Mesendoderm (in vitro differentiated cells): ENCODE measurements at regions not wholly inside any gene's neighbourhood (a gene's known extent, or its start where the extent isn't known, plus 50 kb on each side); places are given as distances from the start of the nearest gene placed in this dataset.

Experiments used
- DNase-seq: peaks from one replicate; pipeline ENCODE4 v3.0.0; 2013
- H2AK5ac ChIP-seq: 2 replicates; pipeline ENCODE4 v1.6.1; 2013; ENCODE audit warnings: low read length, inconsistent platforms
- H2BK120ac ChIP-seq: 2 replicates; pipeline ENCODE4 v1.6.1; 2013; ENCODE audit warnings: low read depth, mild to moderate bottlenecking, low read length, moderate library complexity, mixed read lengths
- H2BK15ac ChIP-seq: replicated peaks from 2 replicates; pipeline ENCODE4 v1.6.1; 2013; ENCODE audit warnings: low read depth, mild to moderate bottlenecking, moderate library complexity
- H2BK5ac ChIP-seq: 2 replicates; pipeline ENCODE4 v1.6.1; 2013; ENCODE audit warnings: low read length, inconsistent platforms
- H3K18ac ChIP-seq: 2 replicates; pipeline ENCODE4 v1.6.1; 2013; ENCODE audit warnings: mild to moderate bottlenecking, low read length, mixed read lengths
- H3K23ac ChIP-seq: one replicate; pipeline ENCODE4 v1.6.1; 2013; ENCODE audit warnings: low read length
- H3K27ac ChIP-seq: 2 replicates; pipeline ENCODE4 v1.5.1; 2013; ENCODE audit warnings: low read depth, mild to moderate bottlenecking, inconsistent platforms, low read length, moderate library complexity
- H3K27me3 ChIP-seq: 2 replicates; pipeline ENCODE4 v1.6.1; 2013; ENCODE audit warnings: low read length, control low read depth, mild to moderate bottlenecking, inconsistent platforms; ENCODE audit not compliant: insufficient read depth, poor library complexity
- H3K36me3 ChIP-seq: 2 replicates; pipeline ENCODE4 v1.6.1; 2013; ENCODE audit warnings: low read length, inconsistent platforms; ENCODE audit not compliant: control insufficient read depth, insufficient read depth
- H3K4ac ChIP-seq: one replicate; pipeline ENCODE4 v1.6.1; 2013; ENCODE audit warnings: low read depth, mild to moderate bottlenecking, low read length, moderate library complexity
- H3K4me1 ChIP-seq: 2 replicates; pipeline ENCODE4 v1.6.1; 2013; ENCODE audit warnings: low read depth, low read length, inconsistent platforms; ENCODE audit not compliant: control insufficient read depth
- H3K4me2 ChIP-seq: 2 replicates; pipeline ENCODE4 v1.6.1; 2013; ENCODE audit warnings: low read length
- H3K4me3 ChIP-seq: 2 replicates; pipeline ENCODE4 v1.5.1; 2013; ENCODE audit warnings: mild to moderate bottlenecking, low read length
- H3K56ac ChIP-seq: one replicate; pipeline ENCODE4 v1.6.1; 2013; ENCODE audit warnings: low read length
- H3K79me1 ChIP-seq: 2 replicates; pipeline ENCODE4 v1.6.1; 2013; ENCODE audit warnings: low read length, inconsistent platforms
- H3K79me2 ChIP-seq: 2 replicates; pipeline ENCODE4 v1.6.1; 2013; ENCODE audit warnings: mild to moderate bottlenecking, low read length; ENCODE audit not compliant: control insufficient read depth, insufficient read depth
- H3K9ac ChIP-seq: 2 replicates; pipeline ENCODE4 v1.6.1; 2013; ENCODE audit warnings: low read length, inconsistent platforms
- H4K5ac ChIP-seq: one replicate; pipeline ENCODE4 v1.6.1; 2013; ENCODE audit warnings: low read length
- H4K8ac ChIP-seq: one replicate; pipeline ENCODE4 v1.6.1; 2013; ENCODE audit warnings: low read depth, mild to moderate bottlenecking, control low read depth, low read length, moderate library complexity
- whole genome bisulfite sequencing: extraction: QIAGEN DNeasy Blood & Tissue Kit; methylation state at CpG from one replicate; pipeline ENCODE4 v1.1.7; 2013; ENCODE audit warnings: low lambda C conversion rate, missing lambda C conversion rate; ENCODE audit not compliant: insufficient coverage; ENCODE audit errors: extremely low coverage; 5-methylcytosine and 5-hydroxymethylcytosine counted together

- H3K4me3 ChIP-seq, result no peak overlapping the region
- H3K4me2 ChIP-seq, result no peak overlapping the region
Observed at GRCh38 chr4:13903901-13904300, 276.4 kb upstream of the BOD1L1 start.

GRCh38 chr4:13905543-13905942 lies 278.0 kb upstream of the BOD1L1 start:
- Histone ChIP-seq H3K27ac (no peak overlapping the region), H3K56ac (no peak overlapping the region), H4K8ac (no peak overlapping the region), H4K5ac (no peak overlapping the region), H2BK120ac (no peak overlapping the region), H3K36me3 (no peaks in the 10 kb centered on the region), H3K4me3 (no peak overlapping the region), H3K4me1 (no peaks in the 10 kb centered on the region), H2AK5ac (no peak overlapping the region), H3K9ac (no peak overlapping the region), H3K4me2 (no peak overlapping the region), H3K18ac (no peak overlapping the region), H3K23ac (no peak overlapping the region), H3K27me3 (no peaks in the 10 kb centered on the region), H2BK15ac (no peak overlapping the region), H3K79me1 (no peaks in the 10 kb centered on the region), H3K4ac (no peak overlapping the region), H2BK5ac (no peak overlapping the region), H3K79me2 (no peaks in the 10 kb centered on the region)
- WGBS, result no CpG with 5 or more reads among the region's 5 CpGs
- DNase-seq, result no peak

More at GRCh38 chr4:13903901-13904300, 276.4 kb upstream of the BOD1L1 start:
- H2BK15ac ChIP-seq, result no peak overlapping the region
- H3K79me1 ChIP-seq, result no peaks in the 10 kb centered on the region
- H3K56ac ChIP-seq, result no peak overlapping the region
- no peak overlapping the region for H3K9ac ChIP-seq
- WGBS, result no CpG with 5 or more reads among the region's 6 CpGs
- no peak overlapping the region for H2BK5ac ChIP-seq
- DNase-seq, result no peak
- H4K8ac ChIP-seq, result no peak overlapping the region
- H2BK120ac ChIP-seq, result no peak overlapping the region
- H3K23ac ChIP-seq, result no peak overlapping the region
- no peak overlapping the region for H3K4ac ChIP-seq
- no peaks in the 10 kb centered on the region for H3K27me3 ChIP-seq
- no peaks in the 10 kb centered on the region for H3K36me3 ChIP-seq
- H3K18ac ChIP-seq, result no peak overlapping the region
- no peaks in the 10 kb centered on the region for H3K79me2 ChIP-seq
- H2AK5ac ChIP-seq, result no peak overlapping the region
- no peak overlapping the region for H4K5ac ChIP-seq
- H3K4me1 ChIP-seq, result no peaks in the 10 kb centered on the region
- H3K27ac ChIP-seq, result no peak overlapping the region

- H2BK15ac ChIP-seq, result no peak overlapping the region
- no peak overlapping the region for H2AK5ac ChIP-seq
- no peak overlapping the region for H2BK5ac ChIP-seq
- no peak overlapping the region for H3K27ac ChIP-seq
- H3K4me3 ChIP-seq, result no peak overlapping the region
- no peak overlapping the region for H4K5ac ChIP-seq
- H4K8ac ChIP-seq, result no peak overlapping the region
- H3K9ac ChIP-seq, result no peak overlapping the region
- no peak overlapping the region for H2BK120ac ChIP-seq
- no peaks in the 10 kb centered on the region for H3K27me3 ChIP-seq
- no peak overlapping the region for H3K56ac ChIP-seq
- H3K36me3 ChIP-seq, result no peaks in the 10 kb centered on the region
- no CpG with 5 or more reads among the region's 3 CpGs for WGBS
- H3K4me1 ChIP-seq, result no peaks in the 10 kb centered on the region
- H3K4me2 ChIP-seq, result no peak overlapping the region
- no peak overlapping the region for H3K18ac ChIP-seq
- H3K4ac ChIP-seq, result no peak overlapping the region
- DNase-seq, result no peak
- H3K79me1 ChIP-seq, result no peaks in the 10 kb centered on the region
- no peaks in the 10 kb centered on the region for H3K79me2 ChIP-seq
- no peak overlapping the region for H3K23ac ChIP-seq
Observed at GRCh38 chr4:13906727-13907126, 279.2 kb upstream of the BOD1L1 start.

GRCh38 chr4:13907255-13907751 lies 279.8 kb upstream of the BOD1L1 start:
- Histone ChIP-seq H3K79me1 (no peaks in the 10 kb centered on the region), H3K27ac (no peak overlapping the region), H3K56ac (no peak overlapping the region), H4K5ac (no peak overlapping the region), H2AK5ac (no peak overlapping the region), H3K4me3 (no peak overlapping the region), H3K27me3 (no peaks in the 10 kb centered on the region), H3K23ac (no peak overlapping the region), H2BK5ac (no peak overlapping the region), H2BK15ac (no peak overlapping the region), H3K36me3 (no peaks in the 10 kb centered on the region), H3K4me1 (peaks cover 2% of the 10 kb centered on the region), H3K18ac (no peak overlapping the region), H3K9ac (no peak overlapping the region), H3K4ac (no peak overlapping the region), H3K79me2 (no peaks in the 10 kb centered on the region), H2BK120ac (no peak overlapping the region), H3K4me2 (no peak overlapping the region), H4K8ac (no peak overlapping the region)
- peak; percentile 65 for DNase-seq
- no CpG with 5 or more reads among the region's 1 CpG for WGBS

GRCh38 chr4:13908455-13908854 lies 280.9 kb upstream of the BOD1L1 start:
- no peak for DNase-seq
- WGBS, result no CpG with 5 or more reads among the region's 2 CpGs
- H3K27ac ChIP-seq, result no peak overlapping the region
- no peaks in the 10 kb centered on the region for H3K27me3 ChIP-seq
- no peak overlapping the region for H3K4me3 ChIP-seq
- H3K4me1 ChIP-seq, result peaks cover 2% of the 10 kb centered on the region
- no peak overlapping the region for H2AK5ac ChIP-seq
- no peak overlapping the region for H2BK15ac ChIP-seq
- no peak overlapping the region for H2BK120ac ChIP-seq
- H3K79me1 ChIP-seq, result no peaks in the 10 kb centered on the region
- H3K4me2 ChIP-seq, result no peak overlapping the region
- H3K36me3 ChIP-seq, result no peaks in the 10 kb centered on the region
- no peak overlapping the region for H2BK5ac ChIP-seq
- H3K56ac ChIP-seq, result no peak overlapping the region
- no peak overlapping the region for H3K23ac ChIP-seq
- no peak overlapping the region for H4K8ac ChIP-seq
- H3K18ac ChIP-seq, result no peak overlapping the region
- H3K79me2 ChIP-seq, result no peaks in the 10 kb centered on the region
- no peak overlapping the region for H4K5ac ChIP-seq
- no peak overlapping the region for H3K4ac ChIP-seq
- no peak overlapping the region for H3K9ac ChIP-seq

GRCh38 chr4:13910556-13910955 lies 283.0 kb upstream of the BOD1L1 start:
- Histone ChIP-seq H3K27ac (no peak overlapping the region), H3K4me1 (peaks cover 2% of the 10 kb centered on the region), H4K8ac (no peak overlapping the region), H3K79me1 (no peaks in the 10 kb centered on the region), H3K27me3 (no peaks in the 10 kb centered on the region), H3K79me2 (no peaks in the 10 kb centered on the region), H3K36me3 (no peaks in the 10 kb centered on the region), H2BK5ac (no peak overlapping the region), H3K23ac (no peak overlapping the region), H3K4me3 (no peak overlapping the region), H3K4me2 (no peak overlapping the region), H3K9ac (no peak overlapping the region), H3K56ac (no peak overlapping the region), H3K18ac (no peak overlapping the region), H2BK15ac (no peak overlapping the region), H4K5ac (no peak overlapping the region), H3K4ac (no peak overlapping the region), H2AK5ac (no peak overlapping the region), H2BK120ac (no peak overlapping the region)
- DNase-seq, result no peak
